Spleen (tissue), 7 donors: ENCODE measurements at regions not wholly inside any gene's neighbourhood (a gene's known extent, or its start where the extent isn't known, plus 50 kb on each side); places are given as distances from the start of the nearest gene placed in this dataset.

ENCODE experiments used
- POLR2A ChIP-seq, 3 donors: fragments of 450-650 bp; IDR thresholded peaks; one replicate each; pipeline ENCODE4 v1.5.1; 2017; ENCODE audit warnings: antibody characterized with exemption in 3 of 3, mild to moderate bottlenecking in 1 of 3
- TF ChIP-seq, protein P1 (sequence below), 11 experiments: fragments of 200-600 bp in 7 of 11; fragments of 450-650 bp in 4 of 11; sonication (generic) in 4 of 11; IDR thresholded peaks in 8 of 11; conservative IDR thresholded peaks in 3 of 11; 1 replicate in 7 of 11; 2 replicates in 4 of 11; pipeline versions ENCODE4 v1.4.0 to v1.8.0; 2016 to 2021; ENCODE audit warnings: antibody characterized with exemption in 11 of 11, inconsistent platforms in 4 of 11, mild to moderate bottlenecking in 1 of 11
- donor health status: DM: no; HTN: no; CAD: no; lungs with moderate emphysema.
- donor health status: DM: no; HTN: no; CAD: no.
- donor health status: DM: no; HTN: no; CAD: no.

DNA sequence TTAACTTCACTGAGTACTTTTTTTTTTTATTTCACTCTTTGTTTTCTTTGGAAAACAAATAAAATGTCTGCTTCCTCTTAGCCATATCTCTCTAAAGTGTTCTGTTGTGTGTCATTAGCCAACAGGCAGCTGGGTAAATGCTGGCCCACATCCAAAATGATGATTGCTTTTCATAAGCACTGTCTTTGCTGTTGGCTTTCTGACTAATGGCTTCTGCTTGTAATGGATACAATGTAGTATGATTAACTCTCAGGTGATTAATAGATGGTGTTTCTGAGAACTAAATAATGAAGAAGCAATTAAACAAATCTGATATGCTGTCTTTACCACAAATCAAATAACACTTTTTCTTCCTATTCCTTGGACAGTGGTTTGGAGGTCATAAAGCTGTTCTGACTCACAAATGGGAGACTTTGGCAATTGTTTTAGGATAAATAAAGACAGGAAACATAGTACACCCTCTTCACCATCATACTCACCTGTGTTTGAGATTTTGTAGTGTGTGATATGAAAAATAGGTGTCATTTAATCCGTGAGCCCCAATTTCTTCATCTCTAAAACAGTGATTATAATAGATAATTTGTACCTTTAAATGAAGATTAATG lies 888.4 kb downstream of the TSN start:
- TF ChIP-seq POLR2A (IDR thresholded peaks at IDR 0.05), result no peak
- TF ChIP-seq, protein P1, sequence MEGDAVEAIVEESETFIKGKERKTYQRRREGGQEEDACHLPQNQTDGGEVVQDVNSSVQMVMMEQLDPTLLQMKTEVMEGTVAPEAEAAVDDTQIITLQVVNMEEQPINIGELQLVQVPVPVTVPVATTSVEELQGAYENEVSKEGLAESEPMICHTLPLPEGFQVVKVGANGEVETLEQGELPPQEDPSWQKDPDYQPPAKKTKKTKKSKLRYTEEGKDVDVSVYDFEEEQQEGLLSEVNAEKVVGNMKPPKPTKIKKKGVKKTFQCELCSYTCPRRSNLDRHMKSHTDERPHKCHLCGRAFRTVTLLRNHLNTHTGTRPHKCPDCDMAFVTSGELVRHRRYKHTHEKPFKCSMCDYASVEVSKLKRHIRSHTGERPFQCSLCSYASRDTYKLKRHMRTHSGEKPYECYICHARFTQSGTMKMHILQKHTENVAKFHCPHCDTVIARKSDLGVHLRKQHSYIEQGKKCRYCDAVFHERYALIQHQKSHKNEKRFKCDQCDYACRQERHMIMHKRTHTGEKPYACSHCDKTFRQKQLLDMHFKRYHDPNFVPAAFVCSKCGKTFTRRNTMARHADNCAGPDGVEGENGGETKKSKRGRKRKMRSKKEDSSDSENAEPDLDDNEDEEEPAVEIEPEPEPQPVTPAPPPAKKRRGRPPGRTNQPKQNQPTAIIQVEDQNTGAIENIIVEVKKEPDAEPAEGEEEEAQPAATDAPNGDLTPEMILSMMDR (IDR thresholded peaks at IDR 0.05 in 8 of 11, conservative IDR thresholded peaks at IDR 0.05 in 3 of 11), result no peak
